Neural crest cell (in vitro differentiated cells): ENCODE measurements at regions not wholly inside any gene's neighbourhood (a gene's known extent, or its start where the extent isn't known, plus 50 kb on each side); places are given as distances from the start of the nearest gene placed in this dataset.

Experiments used
- DNase-seq: peaks from one replicate; pipeline ENCODE4 v3.0.0; 2021; ENCODE audit warnings: low read depth, mixed read lengths, low spot score
- H3K27ac Mint-ChIP-seq: one replicate; pipeline ENCODE4 v1.8.0; 2021; ENCODE audit warnings: mild to moderate bottlenecking, mixed read lengths; ENCODE audit not compliant: unreplicated experiment
- H3K27me3 Mint-ChIP-seq: 2 replicates; pipeline ENCODE4 v1.8.0; 2021; ENCODE audit warnings: low read depth, mild to moderate bottlenecking, mixed read lengths
- H3K36me3 Mint-ChIP-seq: 2 replicates; pipeline ENCODE4 v1.8.0; 2021; ENCODE audit warnings: low read depth, mild to moderate bottlenecking, mixed read lengths
- H3K4me1 Mint-ChIP-seq: 2 replicates; pipeline ENCODE4 v1.8.0; 2021; ENCODE audit warnings: mixed read lengths
- H3K4me3 Mint-ChIP-seq: one replicate; pipeline ENCODE4 v1.8.0; 2021; ENCODE audit warnings: mild to moderate bottlenecking, mixed read lengths
- H3K9me3 Mint-ChIP-seq: 2 replicates; pipeline ENCODE4 v1.8.0; 2021; ENCODE audit warnings: mixed read lengths
- CTCF ChIP-seq: fragments of 200-600 bp; sonication (generic); conservative IDR thresholded peaks from 2 replicates; pipeline ENCODE4 v1.5.0; 2021; ENCODE audit warnings: antibody characterized with exemption, mild to moderate bottlenecking

DNA sequence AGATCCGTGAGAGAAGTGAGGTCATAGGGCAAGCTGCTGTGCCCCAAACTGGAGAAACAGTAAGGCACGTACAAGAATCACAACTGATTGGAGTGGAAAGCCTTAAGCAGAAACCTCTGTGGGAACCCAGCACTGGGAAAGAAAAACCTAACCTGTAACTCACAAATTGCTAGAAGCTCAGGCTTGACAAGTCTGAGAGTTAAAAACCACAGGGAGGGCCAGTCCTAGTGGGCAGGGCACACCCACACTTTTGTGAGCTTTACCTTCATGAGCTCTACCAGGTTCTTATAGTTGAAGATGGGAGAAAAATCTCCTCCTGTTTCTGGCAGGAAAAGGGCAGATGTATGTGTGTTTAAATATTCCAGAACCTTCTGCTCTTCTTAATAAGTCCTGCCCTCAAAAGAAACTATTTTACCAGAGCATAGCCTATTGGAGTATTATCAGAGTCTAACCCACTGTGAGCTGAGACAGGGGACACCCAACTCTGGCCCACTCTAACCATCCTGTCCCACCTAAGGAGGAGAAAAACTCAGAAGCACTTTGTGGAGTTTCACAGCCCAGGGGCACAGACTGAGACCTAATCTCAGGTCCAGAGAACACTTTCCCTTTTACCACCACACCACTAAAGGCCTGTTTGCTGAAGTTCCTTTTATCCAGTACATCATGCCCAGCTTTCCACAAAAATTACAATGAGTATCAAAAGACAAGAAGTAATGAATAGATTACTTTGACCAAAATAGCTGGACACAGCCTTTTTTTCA lies 1265.7 kb upstream of the CHAC2 start:
- peaks cover 9% of the 10 kb centered on the region for H3K9me3 Mint-ChIP-seq
- H3K4me3 Mint-ChIP-seq: no peak overlapping the region
- H3K4me1 Mint-ChIP-seq: peaks cover 5% of the 10 kb centered on the region
- no peak for TF ChIP-seq CTCF
- no peaks in the 10 kb centered on the region for H3K27me3 Mint-ChIP-seq
- H3K36me3 Mint-ChIP-seq: no peaks in the 10 kb centered on the region
- peak overlapping the region; percentile 15 for H3K27ac Mint-ChIP-seq
- no peak for DNase-seq

- H3K9me3 Mint-ChIP-seq: peaks cover 10% of the 10 kb centered on the region
- no peak overlapping the region for H3K27ac Mint-ChIP-seq
- TF ChIP-seq CTCF: no peak
- peaks cover 5% of the 10 kb centered on the region for H3K4me1 Mint-ChIP-seq
- no peaks in the 10 kb centered on the region for H3K36me3 Mint-ChIP-seq
- no peak overlapping the region for H3K4me3 Mint-ChIP-seq
- no peak for DNase-seq
- H3K27me3 Mint-ChIP-seq: no peaks in the 10 kb centered on the region
Observed at GRCh38 chr2:52500561-52500960, 1267.0 kb upstream of the CHAC2 start.

DNA sequence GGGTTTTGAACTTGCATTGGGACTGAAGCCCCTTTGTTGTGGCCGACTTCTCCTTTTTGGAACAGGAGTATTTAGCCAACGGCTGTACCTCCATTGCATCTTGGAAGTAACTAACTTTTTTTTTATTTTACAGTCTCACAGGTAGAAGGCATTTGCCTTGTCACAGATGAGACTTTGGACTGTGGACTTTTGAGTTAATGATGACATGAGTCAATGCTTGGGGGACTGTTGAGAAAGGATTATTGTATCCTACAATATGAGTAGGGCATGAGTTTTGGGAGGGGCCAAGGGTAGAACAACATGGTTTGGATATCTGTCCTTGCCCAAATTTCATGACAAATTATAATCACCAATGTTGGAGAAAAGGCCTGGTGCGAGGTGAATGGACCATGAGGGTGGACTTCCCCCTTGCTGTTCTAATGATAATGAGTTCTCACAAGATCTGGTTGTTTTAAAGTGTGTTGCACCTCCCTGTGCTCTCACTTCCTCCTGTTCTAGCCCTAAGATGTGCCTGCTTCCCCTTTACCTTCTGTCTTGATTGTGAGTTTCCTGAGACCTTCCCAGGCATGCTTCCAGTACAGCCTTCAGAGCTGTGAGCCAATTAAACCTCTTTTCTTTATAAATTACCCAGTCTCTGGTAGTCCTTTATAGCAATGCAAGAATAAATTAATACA lies 1269.4 kb upstream of the CHAC2 start:
- Mint-ChIP-seq H3K4me1 (peaks cover 5% of the 10 kb centered on the region), H3K9me3 (peaks cover 10% of the 10 kb centered on the region), H3K4me3 (no peak overlapping the region), H3K27me3 (no peaks in the 10 kb centered on the region), H3K27ac (no peak overlapping the region), H3K36me3 (no peaks in the 10 kb centered on the region)
- DNase-seq: no peak
- no peak for TF ChIP-seq CTCF

GRCh38 chr2:52495816-52496215 lies 1271.8 kb upstream of the CHAC2 start:
- Mint-ChIP-seq H3K4me1 (no peaks in the 10 kb centered on the region), H3K27me3 (no peaks in the 10 kb centered on the region), H3K27ac (no peak overlapping the region), H3K36me3 (no peaks in the 10 kb centered on the region), H3K4me3 (no peak overlapping the region), H3K9me3 (peaks cover 10% of the 10 kb centered on the region)
- DNase-seq: no peak
- no peak for TF ChIP-seq CTCF

GRCh38 chr2:52477166-52477565 lies 1290.4 kb upstream of the CHAC2 start:
- no peaks in the 10 kb centered on the region for H3K4me1 Mint-ChIP-seq
- no peaks in the 10 kb centered on the region for H3K36me3 Mint-ChIP-seq
- no peaks in the 10 kb centered on the region for H3K27me3 Mint-ChIP-seq
- H3K4me3 Mint-ChIP-seq: no peak overlapping the region
- peaks cover 3% of the 10 kb centered on the region for H3K9me3 Mint-ChIP-seq
- DNase-seq: no peak
- no peak overlapping the region for H3K27ac Mint-ChIP-seq
- TF ChIP-seq CTCF: no peak
